Prostate gland (tissue), 2 donors: ENCODE measurements at regions not wholly inside any gene's neighbourhood (a gene's known extent, or its start where the extent isn't known, plus 50 kb on each side); places are given as distances from the start of the nearest gene placed in this dataset.

ENCODE experiments used
- DNase-seq: peaks from one replicate; pipeline ENCODE4 v3.0.0-alpha.2; 2019; ENCODE audit warnings: low spot score
- H3K27ac ChIP-seq, 2 donors: fragments of 200-600 bp; sonication (generic); 2 replicates each; pipeline ENCODE4 v1.5.1; 2017 to 2019
- H3K27me3 ChIP-seq: fragments of 200-600 bp; sonication (generic); replicated peaks from 2 replicates; pipeline ENCODE4 v1.5.1; 2019; ENCODE audit not compliant: insufficient read depth
- H3K36me3 ChIP-seq, 2 donors: fragments of 200-600 bp; sonication (generic); 1 replicate in 1 of 2; 2 replicates in 1 of 2; pipeline versions ENCODE4 v1.5.1 to v1.8.1; 2017 to 2019
- H3K4me1 ChIP-seq: fragments of 200-600 bp; sonication (generic); replicated peaks from 2 replicates; pipeline ENCODE4 v1.5.1; 2019
- H3K4me3 ChIP-seq, 2 donors: fragments of 200-600 bp; sonication (generic); 2 replicates each; pipeline ENCODE4 v1.5.1; 2017 to 2019
- H3K9me3 ChIP-seq: fragments of 200-600 bp; sonication (generic); 2 replicates; pipeline ENCODE4 v1.5.1; 2017
- POLR2A ChIP-seq: fragments of 450-650 bp; IDR thresholded peaks from one replicate; pipeline ENCODE4 v1.6.1; 2016; ENCODE audit warnings: antibody characterized with exemption, mild to moderate bottlenecking
- POLR2AphosphoS5 ChIP-seq: sonication (generic); formaldehyde crosslinking; IDR thresholded peaks from one replicate; pipeline ENCODE4 v1.6.1; 2017; ENCODE audit warnings: antibody characterized with exemption
- WGBS: methylation state at CpG from one replicate; pipeline ENCODE4 v1.1.5; 2018; 5-methylcytosine and 5-hydroxymethylcytosine counted together
- intact Hi-C: fragments of 100-400 bp; cut with DNase I; formaldehyde crosslinking; loops from one replicate; pipeline ENCODE4 v1.14.2; 2022
- TF ChIP-seq, protein P1 (sequence below), 4 experiments: fragments of 200-600 bp in 2 of 4; fragments of 450-650 bp in 2 of 4; sonication (generic) in 2 of 4; IDR thresholded peaks; 1 replicate in 3 of 4; 2 replicates in 1 of 4; pipeline ENCODE4 v1.5.1; 2016 to 2019; ENCODE audit warnings: antibody characterized with exemption in 4 of 4, mild to moderate bottlenecking in 2 of 4, moderate library complexity in 2 of 4

DNA sequence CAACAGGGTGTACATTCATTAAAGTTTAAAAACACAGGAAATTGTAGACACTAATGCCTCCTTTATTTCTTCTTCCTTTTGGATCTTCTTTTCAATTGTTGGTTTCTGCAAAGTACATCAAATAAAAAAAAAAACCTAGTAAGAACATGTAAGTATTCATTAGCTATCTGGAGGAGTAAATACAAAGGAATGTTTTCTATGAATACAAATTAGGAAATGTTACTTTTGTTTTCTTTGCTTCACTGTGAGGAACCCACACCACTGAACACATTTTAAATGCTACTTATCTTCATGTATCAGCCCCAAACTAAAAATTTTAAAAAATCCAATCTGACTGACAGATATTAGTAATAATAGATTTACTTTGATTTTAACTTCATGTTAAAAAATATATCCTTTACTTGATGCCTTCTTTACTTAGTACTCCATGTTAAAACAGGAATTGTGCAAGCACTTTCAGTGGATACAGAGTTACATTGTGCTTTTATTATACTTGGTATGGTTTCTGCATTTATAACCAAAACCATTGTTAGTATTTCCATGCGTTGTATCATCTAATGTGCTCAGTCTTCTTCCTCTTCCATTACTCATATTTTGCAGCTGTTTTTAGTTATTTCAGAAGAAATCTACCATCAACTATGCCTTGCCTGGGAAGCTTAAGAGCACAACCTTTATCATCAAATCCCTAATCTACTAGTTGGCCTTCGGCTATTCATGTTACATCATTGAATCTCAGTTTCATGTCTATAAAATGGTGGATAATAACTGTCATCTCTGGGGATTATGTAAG is 236.9 kb upstream of the DPYD start:
- no peak overlapping the region for H3K4me3 ChIP-seq
- WGBS = 91% methylated on average over 2 of the region's 2 CpGs
- no peaks in the 10 kb centered on the region for H3K36me3 ChIP-seq
- H3K4me1 ChIP-seq = no peaks in the 10 kb centered on the region
- intact Hi-C loops = no loop called here
- no peak for DNase-seq
- H3K27me3 ChIP-seq = no peaks in the 10 kb centered on the region
- TF ChIP-seq POLR2A (no peak), POLR2AphosphoS5 (no peak)
- TF ChIP-seq, protein P1, sequence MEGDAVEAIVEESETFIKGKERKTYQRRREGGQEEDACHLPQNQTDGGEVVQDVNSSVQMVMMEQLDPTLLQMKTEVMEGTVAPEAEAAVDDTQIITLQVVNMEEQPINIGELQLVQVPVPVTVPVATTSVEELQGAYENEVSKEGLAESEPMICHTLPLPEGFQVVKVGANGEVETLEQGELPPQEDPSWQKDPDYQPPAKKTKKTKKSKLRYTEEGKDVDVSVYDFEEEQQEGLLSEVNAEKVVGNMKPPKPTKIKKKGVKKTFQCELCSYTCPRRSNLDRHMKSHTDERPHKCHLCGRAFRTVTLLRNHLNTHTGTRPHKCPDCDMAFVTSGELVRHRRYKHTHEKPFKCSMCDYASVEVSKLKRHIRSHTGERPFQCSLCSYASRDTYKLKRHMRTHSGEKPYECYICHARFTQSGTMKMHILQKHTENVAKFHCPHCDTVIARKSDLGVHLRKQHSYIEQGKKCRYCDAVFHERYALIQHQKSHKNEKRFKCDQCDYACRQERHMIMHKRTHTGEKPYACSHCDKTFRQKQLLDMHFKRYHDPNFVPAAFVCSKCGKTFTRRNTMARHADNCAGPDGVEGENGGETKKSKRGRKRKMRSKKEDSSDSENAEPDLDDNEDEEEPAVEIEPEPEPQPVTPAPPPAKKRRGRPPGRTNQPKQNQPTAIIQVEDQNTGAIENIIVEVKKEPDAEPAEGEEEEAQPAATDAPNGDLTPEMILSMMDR (IDR thresholded peaks at IDR 0.05) = no peak
- no peaks in the 10 kb centered on the region for H3K9me3 ChIP-seq
- no peak overlapping the region for H3K27ac ChIP-seq

DNA sequence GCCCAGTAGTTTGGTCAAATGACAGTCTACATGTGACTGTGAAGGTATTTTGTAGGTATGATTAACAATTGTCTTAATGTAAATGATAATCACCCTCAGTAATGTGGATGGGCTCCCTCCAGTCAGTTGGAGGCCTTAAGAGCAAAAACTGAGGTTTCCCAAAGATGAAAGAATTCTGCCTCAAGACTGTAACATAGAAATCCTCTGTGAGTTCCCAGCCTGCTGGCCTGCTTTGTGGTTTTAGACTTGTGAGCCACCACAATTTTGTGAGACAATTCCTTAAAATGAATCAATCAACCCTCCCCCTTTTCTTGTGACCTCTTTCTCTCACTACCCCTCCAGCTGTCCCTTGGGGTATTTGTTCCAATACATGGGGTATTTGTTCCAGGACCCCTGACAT is 226.4 kb upstream of the DPYD start:
- Histone ChIP-seq H3K4me1 (no peaks in the 10 kb centered on the region), H3K4me3 (no peak overlapping the region), H3K27ac (no peak overlapping the region), H3K27me3 (no peaks in the 10 kb centered on the region), H3K36me3 (no peaks in the 10 kb centered on the region), H3K9me3 (no peaks in the 10 kb centered on the region)
- TF ChIP-seq, protein P1 (IDR thresholded peaks at IDR 0.05) = no peak
- TF ChIP-seq POLR2A = no peak
- no peak for TF ChIP-seq POLR2AphosphoS5
- DNase-seq = no peak
- intact Hi-C loops = no loop called here

DNA sequence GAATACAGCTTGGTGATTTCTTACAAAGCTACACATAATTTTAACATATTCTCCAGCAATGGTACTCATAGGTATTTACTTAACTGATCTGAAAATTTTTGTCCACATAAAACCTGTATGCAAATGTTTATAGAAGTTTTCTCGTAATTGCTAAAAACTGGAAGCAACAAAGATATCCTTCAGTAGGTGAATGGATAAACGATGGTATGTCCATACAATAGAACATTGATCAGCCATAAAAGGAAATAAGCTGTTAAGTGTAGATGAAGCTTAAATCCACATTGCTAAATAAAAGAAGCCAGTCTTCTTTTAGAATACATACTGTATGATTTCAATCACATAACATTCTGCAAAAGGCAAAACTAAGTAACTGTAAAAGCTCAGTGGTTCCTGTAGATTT is 224.8 kb upstream of the DPYD start:
- no peaks in the 10 kb centered on the region for H3K36me3 ChIP-seq
- 90% methylated on average over 2 of the region's 2 CpGs for whole genome bisulfite sequencing

GRCh38 chr1:98143403-98143802 is 222.6 kb upstream of the DPYD start:
- H3K27me3 ChIP-seq = no peaks in the 10 kb centered on the region
- 24% methylated on average over 2 of the region's 2 CpGs for WGBS
- intact Hi-C loops = no loop called here

More for the DNA sequence above, 224.8 kb upstream of the DPYD start:
- Histone ChIP-seq H3K4me3 (no peak overlapping the region), H3K27ac (no peak overlapping the region), H3K27me3 (no peaks in the 10 kb centered on the region), H3K9me3 (no peaks in the 10 kb centered on the region), H3K4me1 (no peaks in the 10 kb centered on the region)
- intact Hi-C loops = no loop called here
- TF ChIP-seq, protein P1 (IDR thresholded peaks at IDR 0.05) = no peak
- no peak for TF ChIP-seq POLR2A
- TF ChIP-seq POLR2AphosphoS5 = no peak
- DNase-seq = no peak

More at GRCh38 chr1:98143403-98143802, 222.6 kb upstream of the DPYD start:
- TF ChIP-seq POLR2AphosphoS5 (no peak), POLR2A (no peak)
- TF ChIP-seq, protein P1 (IDR thresholded peaks at IDR 0.05) = no peak
- H3K36me3 ChIP-seq = no peaks in the 10 kb centered on the region
- DNase-seq = no peak
- H3K9me3 ChIP-seq = no peaks in the 10 kb centered on the region
- no peaks in the 10 kb centered on the region for H3K4me1 ChIP-seq
- H3K4me3 ChIP-seq = no peak overlapping the region
- H3K27ac ChIP-seq = no peak overlapping the region
